ENCODE measurements at regions not wholly inside any gene's neighbourhood (a gene's known extent, or its start where the extent isn't known, plus 50 kb on each side); places are given as distances from the start of the nearest gene placed in this dataset.
"Not testable (repeated sequence)": the region's sequence is repeated elsewhere in the genome, so short reads cannot be mapped to it uniquely, and the experiment has no call there.

DNA sequence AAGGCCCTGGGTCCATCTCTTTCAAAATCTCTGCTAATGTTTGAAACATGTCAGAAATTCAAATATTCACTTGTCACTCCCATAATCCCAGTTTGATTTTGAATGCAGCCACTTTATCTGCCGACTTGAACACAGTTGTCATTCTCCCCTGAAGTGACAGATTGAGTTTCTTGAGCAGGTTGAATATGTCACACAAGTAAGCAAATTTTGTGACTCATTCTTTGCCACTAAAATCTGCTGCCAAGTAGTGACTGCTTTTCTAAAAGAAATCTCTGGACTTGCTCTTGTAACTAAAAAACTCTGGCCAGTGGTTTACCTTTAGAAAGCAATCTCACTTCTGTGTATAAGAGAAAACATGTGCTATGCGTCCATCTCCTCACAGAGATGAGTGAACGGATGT lies 357.1 kb downstream of the LMO7 start:
- no peak for DNase-seq

DNA sequence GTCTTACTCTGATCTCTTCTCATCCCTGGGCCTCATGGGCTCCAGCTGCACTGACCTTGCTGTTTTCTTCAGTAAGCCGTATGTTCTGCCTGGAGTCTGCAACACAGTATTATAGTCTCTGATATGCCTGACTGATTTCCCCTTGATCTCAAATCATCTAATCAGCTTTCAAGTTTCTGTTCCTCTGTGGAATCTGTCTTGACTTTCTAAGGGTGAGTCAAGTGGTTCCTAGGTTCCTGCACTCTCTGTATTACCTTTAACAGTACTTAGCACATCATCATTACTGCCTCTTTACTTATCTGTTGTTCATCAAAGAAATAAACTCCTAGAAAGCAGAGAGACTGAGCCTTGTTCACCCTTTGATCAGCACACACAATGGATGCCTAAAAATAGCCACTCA lies 350.7 kb downstream of the LMO7 start:
- no peak for DNase-seq

DNA sequence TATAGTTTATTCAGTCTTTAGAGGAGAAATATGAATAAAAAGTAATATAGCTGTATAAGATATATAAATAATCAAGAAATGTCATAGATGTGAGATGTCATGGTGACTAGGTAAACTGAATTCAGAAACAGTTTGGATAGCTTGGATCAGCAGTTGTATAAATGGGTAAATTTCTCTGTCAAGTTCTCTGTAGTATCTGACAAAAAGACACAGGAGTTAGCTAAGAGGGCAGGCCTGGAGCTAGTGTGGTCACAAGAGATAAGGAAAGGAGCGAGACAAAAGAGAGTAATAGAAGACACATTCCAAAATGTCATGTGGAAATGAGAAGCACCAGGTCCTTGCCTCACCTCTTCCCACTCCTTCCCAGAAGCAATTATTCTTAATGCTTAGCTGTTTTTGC lies 349.0 kb downstream of the LMO7 start:
- no peak for DNase-seq

DNA sequence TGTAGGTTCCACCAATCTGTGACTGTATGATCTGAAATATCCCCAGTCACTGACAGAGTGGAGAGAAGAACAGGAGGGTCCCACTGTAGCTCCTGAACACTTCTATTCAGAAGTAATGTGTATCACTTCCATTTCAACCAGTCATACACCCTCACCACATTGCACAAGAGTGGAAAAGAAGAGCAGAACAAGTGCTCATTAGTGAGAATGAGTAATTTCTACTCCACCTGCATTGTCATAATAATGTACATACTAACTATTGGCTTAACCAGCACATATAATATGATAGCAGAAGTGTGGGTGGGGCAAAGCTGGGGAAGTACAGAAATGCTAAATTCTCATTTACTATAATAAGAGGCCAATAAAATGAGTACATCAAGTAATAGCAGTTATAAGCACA lies 342.7 kb downstream of the LMO7 start:
- DNase-seq = no peak

DNA sequence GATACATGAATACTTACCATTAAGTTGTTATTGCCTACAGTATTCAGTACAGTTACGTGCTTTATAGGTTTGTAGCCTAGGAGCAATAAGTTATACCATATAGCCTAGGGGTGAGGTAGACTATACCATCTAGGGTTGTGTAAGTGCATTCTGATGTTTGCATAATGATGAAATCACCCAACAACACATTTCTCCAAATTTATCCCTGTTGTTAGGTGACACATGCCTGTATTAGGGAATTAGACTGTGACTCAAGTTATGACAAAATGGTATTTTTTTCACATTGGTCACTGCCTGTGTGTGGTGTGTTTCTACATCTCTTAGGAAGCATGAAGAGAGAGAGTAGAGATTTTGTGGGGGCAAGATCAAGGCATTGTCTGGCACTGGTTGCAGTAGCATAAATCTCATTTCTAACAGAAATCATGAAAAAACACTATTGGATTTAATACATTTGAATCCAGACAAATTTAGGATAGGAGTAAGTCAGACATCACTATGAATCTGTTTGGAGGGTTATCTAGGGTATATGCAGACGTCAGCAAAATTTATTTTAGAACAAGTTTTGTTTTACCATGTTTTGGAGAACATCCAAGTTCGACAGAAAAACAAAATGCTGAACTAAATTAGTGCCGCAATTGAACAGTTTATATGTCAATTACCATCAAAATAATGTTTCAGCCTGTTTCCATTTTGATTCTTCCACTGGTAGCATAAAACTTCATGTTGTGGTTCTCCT lies 332.1 kb downstream of the LMO7 start:
- no peak for DNase-seq

DNA sequence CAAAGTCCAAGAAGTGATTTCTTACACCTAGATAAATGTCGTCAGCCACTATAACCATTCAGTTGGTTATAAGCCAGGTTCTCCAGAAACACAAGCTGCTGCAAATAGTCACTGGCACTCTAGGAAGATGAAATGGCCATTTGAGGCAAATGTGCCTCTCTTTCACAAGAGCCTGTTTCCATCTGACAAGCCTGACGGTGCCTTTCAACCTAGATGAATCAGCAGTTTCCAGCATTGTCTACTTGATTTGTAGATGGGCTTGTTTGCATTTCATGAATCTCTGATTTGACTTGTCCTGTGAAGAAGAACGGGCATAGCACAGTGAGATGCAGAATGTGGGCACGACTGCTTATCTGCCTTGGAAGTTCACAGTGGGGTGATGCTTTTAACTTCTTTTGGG lies 327.2 kb downstream of the LMO7 start:
- no peak for DNase-seq

DNA sequence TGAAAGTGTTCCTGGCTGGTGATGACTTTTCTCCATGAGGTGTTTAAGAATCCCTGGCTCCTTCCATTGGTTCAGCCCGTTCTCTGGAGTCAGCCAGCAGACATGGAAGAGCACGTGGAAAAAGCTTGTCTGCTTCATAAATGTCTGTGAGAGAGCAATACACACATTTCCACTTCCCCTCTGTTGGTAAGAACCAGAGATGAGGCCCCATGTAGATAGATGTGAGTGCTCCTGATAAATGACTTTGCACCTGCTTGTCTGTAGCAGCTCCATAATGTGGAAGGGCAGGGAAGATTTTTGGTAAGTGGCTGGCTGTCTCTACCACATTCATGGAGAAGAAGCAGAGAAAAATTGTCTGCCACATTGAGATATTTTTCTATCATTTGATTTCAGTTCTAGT lies 325.8 kb downstream of the LMO7 start:
- DNase-seq = no peak

DNA sequence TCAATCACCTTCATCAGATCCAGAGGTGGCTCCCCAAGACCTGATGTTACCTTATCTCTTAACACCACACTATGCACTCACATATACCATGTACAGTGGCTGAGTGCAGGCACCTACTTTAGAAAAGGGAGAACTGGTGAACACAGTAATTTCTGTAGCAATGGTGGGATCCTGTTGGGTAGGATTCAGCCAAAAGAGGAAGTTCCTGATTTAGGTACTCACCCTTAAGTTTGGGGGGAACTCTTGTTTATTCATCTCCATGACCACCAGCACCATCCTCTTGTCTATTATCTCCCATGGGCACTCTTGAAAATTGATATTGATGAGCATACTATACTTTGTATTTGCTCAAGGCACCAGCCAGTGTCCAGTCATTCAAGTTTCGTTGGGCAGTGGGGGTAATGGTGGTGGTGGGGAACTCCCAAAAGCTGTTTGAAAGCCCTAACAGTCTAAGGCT lies 324.4 kb downstream of the LMO7 start:
- DNase-seq = no peak

DNA sequence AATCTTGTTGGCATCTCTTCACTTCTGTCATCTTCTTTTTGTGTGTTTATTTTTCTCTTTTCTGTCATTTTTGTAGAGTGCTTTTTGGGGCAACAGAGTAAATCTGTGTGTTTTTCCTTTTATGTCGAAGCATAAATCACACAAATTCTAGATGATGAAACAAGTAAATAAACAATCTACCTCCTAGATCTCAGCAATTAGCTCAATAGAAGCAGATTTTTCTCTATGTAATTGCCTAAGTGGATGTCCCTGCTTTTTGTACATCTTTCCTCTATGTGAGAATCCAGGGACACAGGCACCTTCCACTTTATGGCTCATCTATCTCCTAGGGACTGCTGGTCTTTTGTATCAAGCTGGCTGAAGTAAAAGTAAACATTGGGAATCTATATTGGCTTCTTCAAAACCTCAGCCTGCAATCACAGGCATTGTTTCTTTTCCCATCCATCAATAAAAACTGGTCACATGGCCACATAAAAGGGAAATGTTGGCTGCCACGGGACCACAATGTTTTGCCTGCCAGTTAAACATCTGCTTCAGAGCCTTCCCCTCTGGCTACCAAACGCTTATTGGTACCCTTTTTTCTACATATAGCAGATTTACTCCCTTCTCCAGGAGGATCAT lies 323.8 kb downstream of the LMO7 start:
- DNase-seq = no peak

DNA sequence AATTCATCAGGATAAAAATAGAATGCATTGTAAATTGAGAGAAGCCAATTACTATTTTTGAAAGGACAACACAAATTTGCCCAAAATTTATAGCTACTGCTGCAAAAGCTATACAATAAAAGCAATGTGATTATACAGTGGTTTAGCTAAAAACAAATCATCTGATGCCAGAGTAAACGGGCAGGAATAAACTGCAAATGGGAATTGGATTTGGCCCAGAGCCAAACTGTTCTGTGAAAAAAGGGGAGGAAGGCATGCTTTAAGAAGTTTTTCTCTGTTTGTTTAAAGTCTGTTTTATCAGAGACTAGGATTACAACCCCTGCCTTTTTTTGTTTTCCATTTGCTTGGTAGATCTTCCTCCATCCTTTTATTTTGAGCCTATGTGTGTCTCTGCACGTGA lies 317.5 kb downstream of the LMO7 start:
- DNase-seq = not testable (repeated sequence)

DNA sequence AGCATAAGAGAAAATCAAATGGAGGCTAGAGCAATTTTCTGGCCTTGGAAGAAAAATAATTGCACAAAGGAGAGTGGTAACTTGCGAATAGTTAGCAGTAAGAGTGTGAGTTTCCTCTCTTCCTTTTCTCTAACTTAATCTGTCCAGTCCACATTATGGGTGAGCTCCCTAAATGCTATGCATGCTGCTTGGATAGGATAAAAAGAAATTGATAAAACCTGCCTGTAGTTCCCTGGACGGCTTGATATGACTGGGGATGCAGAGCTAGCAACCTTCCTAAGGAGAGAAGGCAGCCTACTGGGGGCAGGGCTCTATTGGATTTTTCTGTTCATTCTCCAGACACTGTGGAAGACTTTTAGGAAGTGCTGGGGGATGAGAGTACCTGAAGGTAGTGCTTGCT lies 311.3 kb downstream of the LMO7 start:
- no peak for DNase-seq

DNA sequence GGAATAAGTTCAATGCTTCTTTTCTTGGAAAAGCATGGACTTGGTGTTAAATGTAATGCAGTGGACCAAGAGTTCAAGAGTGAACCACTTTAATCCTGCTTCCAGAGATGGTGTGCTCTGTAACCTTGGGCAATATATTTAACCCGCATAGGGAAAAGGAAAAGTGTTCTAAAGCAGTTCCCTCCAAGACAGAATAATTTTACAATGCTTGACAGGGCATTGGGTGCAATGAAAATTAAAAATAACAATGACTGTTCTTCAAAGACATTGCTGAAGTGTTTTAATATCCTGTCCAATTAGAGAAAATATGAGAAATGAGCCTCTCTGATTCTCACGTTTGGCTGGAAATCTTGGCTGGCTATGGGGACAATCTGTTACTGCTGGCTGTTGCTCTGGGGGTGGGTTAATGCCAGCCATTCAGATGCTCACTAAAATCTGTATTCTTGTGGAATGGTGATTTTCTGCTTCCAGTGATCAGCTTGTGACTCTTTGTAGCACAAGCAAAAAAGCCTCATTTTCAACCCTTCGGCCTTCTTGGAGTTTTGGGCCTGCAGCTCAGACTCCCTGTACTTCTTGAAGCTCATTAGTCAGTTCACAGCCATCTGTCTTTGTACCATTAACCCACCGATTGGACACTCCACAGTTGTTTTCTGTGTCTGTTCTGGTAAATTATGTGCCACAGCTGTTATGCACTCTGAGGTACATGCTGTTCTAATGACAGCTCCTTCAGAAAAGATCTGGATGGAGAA lies 310.6 kb downstream of the LMO7 start:
- DNase-seq = no peak

DNA sequence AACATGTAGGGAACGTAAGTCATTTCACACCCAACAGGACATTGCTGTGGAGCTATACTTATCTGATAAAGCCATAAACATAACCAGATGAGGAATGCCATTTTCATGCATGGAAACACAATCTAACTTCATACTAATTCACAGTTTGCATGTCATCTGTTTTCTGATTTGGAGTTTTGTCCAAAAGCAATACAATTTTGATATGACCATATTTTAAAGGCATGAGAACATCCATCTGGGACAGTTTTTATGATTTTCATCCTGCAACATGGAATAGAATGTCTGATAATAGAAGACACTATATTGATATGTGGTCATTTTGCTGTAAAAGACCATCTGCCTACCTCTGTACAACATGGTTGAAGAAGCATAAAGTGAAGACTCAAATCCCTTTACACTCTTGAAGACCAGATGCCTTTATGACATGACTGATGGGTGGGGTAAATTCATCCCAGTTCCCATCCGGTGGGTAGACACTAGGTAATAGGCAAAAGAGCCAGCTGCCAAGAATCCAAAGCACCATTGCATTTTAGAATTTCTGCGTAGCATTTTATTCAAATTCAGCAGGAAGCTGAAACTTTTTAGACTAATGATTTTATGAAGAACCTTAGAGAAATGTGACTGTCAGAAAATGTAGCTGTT lies 309.8 kb downstream of the LMO7 start:
- no peak for DNase-seq

DNA sequence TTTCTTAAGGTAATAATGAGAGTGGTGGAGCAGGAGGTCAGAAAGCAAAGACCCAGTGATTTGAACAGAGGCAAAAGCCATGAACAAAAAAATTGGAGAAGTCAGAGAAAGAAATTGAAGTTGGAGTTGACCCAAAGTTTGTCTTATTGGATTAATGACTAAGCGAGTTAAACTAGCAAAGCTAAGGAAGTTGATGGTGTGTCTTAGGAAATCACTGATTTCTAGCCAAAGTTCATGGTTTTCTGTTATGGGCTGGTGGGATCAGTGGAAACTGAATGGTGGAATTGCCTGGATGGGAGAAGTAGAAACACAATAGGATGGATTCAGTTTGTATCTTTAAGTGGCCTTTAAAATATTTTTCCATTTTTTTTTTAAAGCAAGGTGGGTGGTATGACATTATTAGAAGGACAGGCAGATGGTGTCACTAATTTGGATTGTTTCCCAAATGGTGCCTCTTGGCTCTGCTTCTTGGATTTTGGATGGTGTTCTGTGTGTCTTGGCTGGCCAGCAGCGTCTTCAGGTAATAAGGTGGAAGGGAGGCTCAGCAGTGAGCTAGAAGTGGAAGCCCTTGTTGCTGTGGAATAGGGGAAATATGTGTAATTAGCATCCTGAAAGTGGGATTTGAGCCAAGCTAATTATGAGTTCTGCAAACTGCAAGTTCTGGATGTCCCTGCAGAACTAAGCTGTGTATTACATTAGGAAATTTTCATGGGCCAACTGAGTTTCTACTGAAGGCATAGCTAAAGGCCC lies 302.9 kb downstream of the LMO7 start:
- no peak for DNase-seq

DNA sequence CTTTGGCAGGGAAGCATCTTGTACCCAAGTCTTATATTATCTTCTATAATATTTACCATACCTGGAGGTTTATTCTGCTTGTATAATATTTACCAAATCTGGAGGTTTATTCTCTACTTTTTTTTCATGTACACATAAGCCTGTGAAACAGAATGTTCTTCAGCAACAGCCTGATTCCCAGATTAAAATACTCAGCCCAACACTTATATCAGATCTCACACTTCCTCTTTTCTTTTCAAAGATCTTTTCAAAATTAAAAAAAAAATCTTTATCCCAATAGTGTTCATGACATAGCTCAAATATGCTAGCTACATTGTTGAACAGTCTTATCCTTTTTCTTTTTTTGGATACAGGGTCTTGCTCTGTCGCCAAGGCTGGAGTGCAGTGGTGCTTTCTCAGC lies 300.7 kb downstream of the LMO7 start:
- no peak for DNase-seq

DNA sequence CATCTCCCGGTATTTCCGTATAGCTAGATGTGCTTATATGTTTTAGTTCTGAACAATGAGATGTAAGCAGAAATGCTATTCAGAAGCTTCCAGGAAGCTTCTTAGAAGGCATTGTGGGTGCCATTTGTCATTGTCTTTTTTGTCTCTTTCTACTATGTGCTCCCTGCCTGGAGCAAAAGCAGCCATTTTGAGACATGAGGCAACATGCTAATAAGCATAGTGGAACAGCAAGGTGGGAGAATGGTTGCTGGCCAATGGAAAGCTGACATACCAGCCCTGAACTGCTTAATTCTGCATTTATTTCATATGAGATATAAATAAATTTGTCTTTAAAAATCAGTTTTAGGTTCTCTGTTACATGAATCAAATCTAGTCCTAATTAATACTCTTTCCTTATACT lies 299.7 kb downstream of the LMO7 start:
- DNase-seq = no peak

DNA sequence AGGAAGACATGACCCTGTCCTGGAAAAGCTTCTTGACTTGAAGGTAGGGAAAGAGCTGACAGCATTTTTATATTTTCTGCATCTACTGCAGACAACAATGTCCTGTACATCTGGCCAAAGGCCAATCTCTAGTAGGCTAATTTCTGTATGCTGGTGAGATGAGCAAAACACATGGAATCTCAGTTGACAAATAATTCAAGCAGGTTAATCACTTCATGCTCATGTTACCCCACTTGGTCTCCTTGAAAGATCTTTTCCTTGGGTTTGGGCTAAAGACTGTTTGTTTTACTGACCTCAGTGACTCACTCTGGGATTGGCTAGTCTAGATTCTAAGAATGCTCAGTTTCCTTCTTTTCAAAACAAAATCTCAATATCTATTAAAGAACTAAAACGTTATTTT lies 298.8 kb downstream of the LMO7 start:
- no peak for DNase-seq

DNA sequence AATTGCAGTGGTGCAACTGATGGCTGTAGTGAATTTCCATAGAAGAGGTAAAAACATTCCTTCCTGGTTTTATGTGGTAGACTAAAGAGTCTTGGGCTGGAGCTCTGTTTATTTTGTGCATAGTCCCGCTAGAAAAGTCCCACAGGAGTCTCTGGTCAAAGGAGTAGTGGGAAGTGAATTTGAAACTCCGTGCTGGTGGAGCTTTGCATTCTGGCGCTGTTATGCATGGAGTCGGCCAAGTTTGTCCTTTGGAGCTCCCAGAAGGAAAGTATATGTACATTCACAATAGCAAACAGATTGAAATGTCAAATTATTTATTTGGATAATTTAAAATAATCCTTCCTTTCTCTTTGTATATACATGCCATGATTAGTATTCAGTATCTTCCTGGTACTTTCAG lies 296.5 kb downstream of the LMO7 start:
- DNase-seq = no peak

DNA sequence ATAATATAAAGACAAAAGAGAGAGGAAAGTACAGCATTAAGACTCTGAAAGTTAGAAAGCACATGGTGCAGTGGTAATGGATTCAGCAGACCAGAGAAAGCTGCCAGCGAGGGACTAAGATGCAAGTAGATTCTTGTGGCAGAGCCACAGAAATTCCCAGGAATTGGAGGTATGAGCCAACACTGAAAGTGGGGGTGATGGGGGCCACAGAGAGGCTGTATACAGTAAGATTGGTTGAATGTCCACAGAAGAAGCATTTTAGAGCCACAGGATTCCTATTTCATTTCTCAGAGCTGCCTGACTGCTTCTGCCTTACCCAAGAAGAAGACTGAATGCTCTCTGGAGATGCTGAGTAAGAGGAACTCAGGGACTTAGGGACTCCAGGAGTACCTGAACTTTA lies 295.0 kb downstream of the LMO7 start:
- DNase-seq = no peak

DNA sequence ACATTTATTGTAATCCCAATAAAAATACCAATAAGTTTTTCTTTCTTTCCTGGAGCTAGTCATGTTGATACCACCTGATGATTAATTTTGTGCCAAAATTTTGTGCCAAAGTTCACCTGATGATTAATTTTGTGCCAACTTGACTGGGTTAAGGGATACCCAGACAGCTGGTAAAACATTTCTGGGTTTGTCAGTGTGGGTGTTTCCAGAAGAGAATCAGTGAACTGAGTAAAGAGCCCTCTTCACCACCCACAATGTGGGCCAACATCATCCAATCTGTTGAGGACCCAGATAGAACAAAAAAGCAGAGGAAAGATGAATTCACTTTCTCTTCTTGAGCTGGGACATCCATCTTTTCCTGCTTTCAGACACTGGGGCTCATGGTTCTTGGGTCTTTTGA lies 292.9 kb downstream of the LMO7 start:
- DNase-seq = no peak

DNA sequence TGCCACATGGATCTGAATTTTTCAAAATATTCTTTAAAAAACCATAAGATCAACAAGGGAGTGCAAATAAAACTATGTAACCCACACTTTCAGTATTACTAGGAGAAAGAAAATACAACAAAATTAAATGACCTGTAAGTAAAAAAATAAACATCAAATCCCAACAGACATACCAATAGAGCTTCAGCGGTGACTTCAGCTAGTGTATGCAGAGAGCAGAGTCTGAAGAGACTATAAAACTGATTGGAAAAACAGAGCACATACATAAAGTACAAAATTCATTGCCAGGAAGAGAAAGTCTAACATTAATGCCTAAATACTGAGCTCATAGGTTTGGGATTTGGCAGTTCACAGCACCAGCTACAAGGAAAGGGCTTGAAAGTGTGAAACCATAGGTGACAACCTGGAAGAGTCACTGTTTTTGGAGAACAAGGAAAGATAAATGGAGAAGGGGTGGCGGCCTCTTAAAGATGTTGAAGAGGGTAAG lies 291.1 kb downstream of the LMO7 start:
- no peak for DNase-seq

DNA sequence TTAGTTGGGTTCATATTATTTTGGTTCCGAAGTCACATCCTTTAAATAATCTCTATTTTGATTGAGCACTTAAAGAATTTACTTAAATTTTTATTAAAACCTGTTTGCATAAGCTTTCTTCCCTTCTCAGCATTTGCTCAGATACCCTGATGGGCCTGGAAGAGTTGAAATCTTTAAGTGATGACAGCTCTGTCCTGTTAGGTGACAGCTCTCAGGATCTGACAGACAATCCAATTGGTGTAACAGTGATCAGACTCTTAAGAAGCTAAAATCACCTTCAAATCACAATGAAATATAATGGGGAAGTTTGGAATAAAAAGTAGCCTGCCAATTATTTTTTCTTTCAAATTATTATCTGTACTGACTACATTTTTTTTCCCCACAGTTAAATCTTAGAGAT lies 284.4 kb downstream of the LMO7 start:
- no peak for DNase-seq
